ENCODE measurements at regions not wholly inside any gene's neighbourhood (a gene's known extent, or its start where the extent isn't known, plus 50 kb on each side); places are given as distances from the start of the nearest gene placed in this dataset.
"Not testable (repeated sequence)": the region's sequence is repeated elsewhere in the genome, so short reads cannot be mapped to it uniquely, and the experiment has no call there.

- TF ChIP-seq CTCF (IDR thresholded peaks at IDR 0.05); POLR2A (IDR thresholded peaks at IDR 0.05; ENCODE audit: low read depth); POLR2AphosphoS5 (IDR thresholded peaks at IDR 0.05): not testable (repeated sequence)
These were observed 406.1 kb downstream of the NFIB start for GRCh38 chr9:13907842-13908241.

Measured in esophagus muscularis mucosa (tissue), 3 donors.